ENCODE measurements at regions not wholly inside any gene's neighbourhood (a gene's known extent, or its start where the extent isn't known, plus 50 kb on each side); places are given as distances from the start of the nearest gene placed in this dataset.

DNA sequence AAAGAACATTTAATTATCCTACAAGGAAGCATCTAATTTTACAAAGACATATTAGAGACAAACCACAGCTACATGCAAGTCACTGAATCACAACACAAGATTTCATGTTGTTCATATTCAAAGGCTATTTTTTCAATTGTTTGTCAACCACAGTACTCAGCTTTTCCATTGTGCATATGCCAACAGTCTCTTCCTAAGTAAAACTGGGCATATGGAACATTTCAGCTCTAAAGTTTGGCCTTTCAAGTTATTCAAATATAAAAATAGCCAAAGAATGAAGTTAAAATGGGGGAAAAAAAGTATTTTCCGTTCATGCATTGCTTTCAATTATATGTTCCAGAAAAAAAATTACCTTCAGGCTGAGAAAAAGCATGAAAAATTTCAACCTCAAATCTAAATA lies 537.9 kb downstream of the PLXDC2 start:
- no peaks in the 10 kb centered on the region for H3K79me2 ChIP-seq (ENCODE audit: control insufficient read depth, insufficient read depth, low read length)
- no peaks in the 10 kb centered on the region for H4K20me1 ChIP-seq (ENCODE audit: control insufficient read depth, extremely low read depth, insufficient read depth, low read length)
- H3K9me1 ChIP-seq (ENCODE audit: control insufficient read depth, extremely low read depth, insufficient read depth, low read length) = no peaks in the 10 kb centered on the region
- no peak overlapping the region for H3K4me3 ChIP-seq (ENCODE audit: control insufficient read depth in 2 of 3, extremely low read depth in 1 of 3, insufficient read depth in 2 of 3, low read depth in 1 of 3, low read length in 3 of 3)
- no peak overlapping the region for H3K27ac ChIP-seq (ENCODE audit: control insufficient read depth, insufficient read depth, low read length)
- FAIRE-seq (no peak), DNase-seq (ENCODE audit: low read depth, low spot score) (no peak)
- H3K36me3 ChIP-seq (ENCODE audit: control insufficient read depth in 2 of 2, extremely low read depth in 1 of 2, insufficient read depth in 2 of 2, low read length in 2 of 2) = no peaks in the 10 kb centered on the region
- H3K4me2 ChIP-seq (ENCODE audit: control insufficient read depth, extremely low read depth, insufficient read depth, low read depth, low read length) = no peak overlapping the region
- H2AFZ ChIP-seq (ENCODE audit: control insufficient read depth, low read length) = no peak overlapping the region
- H3K4me1 ChIP-seq (ENCODE audit: control insufficient read depth, extremely low read depth, insufficient read depth, low read length) = no peaks in the 10 kb centered on the region
- no peaks in the 10 kb centered on the region for H3K27me3 ChIP-seq (ENCODE audit: control insufficient read depth, extremely low read depth, insufficient read depth, low read length)
- H3K9me3 ChIP-seq (ENCODE audit: control insufficient read depth, low read depth, low read length) = no peaks in the 10 kb centered on the region
- no peak overlapping the region for H3K9ac ChIP-seq (ENCODE audit: control insufficient read depth, extremely low read depth, insufficient read depth, low read length)
- dilution Hi-C loops (cut with MboI; ENCODE audit: extremely low pct_ligation_motif_present, low sequenced_read_pairs) = no loop called here
- TF ChIP-seq, protein P1, sequence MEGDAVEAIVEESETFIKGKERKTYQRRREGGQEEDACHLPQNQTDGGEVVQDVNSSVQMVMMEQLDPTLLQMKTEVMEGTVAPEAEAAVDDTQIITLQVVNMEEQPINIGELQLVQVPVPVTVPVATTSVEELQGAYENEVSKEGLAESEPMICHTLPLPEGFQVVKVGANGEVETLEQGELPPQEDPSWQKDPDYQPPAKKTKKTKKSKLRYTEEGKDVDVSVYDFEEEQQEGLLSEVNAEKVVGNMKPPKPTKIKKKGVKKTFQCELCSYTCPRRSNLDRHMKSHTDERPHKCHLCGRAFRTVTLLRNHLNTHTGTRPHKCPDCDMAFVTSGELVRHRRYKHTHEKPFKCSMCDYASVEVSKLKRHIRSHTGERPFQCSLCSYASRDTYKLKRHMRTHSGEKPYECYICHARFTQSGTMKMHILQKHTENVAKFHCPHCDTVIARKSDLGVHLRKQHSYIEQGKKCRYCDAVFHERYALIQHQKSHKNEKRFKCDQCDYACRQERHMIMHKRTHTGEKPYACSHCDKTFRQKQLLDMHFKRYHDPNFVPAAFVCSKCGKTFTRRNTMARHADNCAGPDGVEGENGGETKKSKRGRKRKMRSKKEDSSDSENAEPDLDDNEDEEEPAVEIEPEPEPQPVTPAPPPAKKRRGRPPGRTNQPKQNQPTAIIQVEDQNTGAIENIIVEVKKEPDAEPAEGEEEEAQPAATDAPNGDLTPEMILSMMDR (optimal IDR thresholded peaks at IDR 0.05 in 1 of 3, IDR thresholded peaks at IDR 0.05 in 1 of 3, conservative IDR thresholded peaks at IDR 0.05 in 1 of 3; ENCODE audit: extremely low read depth in 1 of 3, insufficient read depth in 2 of 3, low read length in 3 of 3) = no peak
- TF ChIP-seq EZH2 (IDR thresholded peaks at IDR 0.05; ENCODE audit: low read length) = no peak

DNA sequence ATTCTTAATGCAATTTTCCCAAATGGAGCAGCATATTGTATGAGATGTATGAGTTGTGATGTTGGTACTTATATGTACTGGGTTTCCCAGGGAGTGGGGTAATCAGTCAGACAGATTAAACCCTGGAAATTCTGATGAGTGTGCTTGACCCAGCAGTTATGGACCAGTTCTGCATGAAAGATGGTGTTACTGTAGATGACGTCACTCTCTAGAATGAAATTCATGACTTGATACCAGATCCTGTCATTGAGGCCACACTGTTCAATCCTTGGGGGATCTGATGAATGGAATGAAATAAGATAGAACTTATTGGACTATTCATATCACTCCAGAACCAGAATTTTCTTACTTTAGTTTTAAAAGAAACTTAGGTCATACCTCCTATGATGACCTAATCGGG lies 534.3 kb downstream of the PLXDC2 start:
- DNase-seq (ENCODE audit: low read depth, low spot score) = no peak

More for the DNA sequence above, 534.3 kb downstream of the PLXDC2 start:
- H3K79me2 ChIP-seq (ENCODE audit: control insufficient read depth, insufficient read depth, low read length) = no peaks in the 10 kb centered on the region
- no peak overlapping the region for H3K4me2 ChIP-seq (ENCODE audit: control insufficient read depth, extremely low read depth, insufficient read depth, low read depth, low read length)
- H3K9ac ChIP-seq (ENCODE audit: control insufficient read depth, extremely low read depth, insufficient read depth, low read length) = no peak overlapping the region
- H3K36me3 ChIP-seq (ENCODE audit: control insufficient read depth in 2 of 2, extremely low read depth in 1 of 2, insufficient read depth in 2 of 2, low read length in 2 of 2) = no peaks in the 10 kb centered on the region
- H3K27me3 ChIP-seq (ENCODE audit: control insufficient read depth, extremely low read depth, insufficient read depth, low read length) = no peaks in the 10 kb centered on the region
- no peak overlapping the region for H3K27ac ChIP-seq (ENCODE audit: control insufficient read depth, insufficient read depth, low read length)
- dilution Hi-C loops (cut with MboI; ENCODE audit: extremely low pct_ligation_motif_present, low sequenced_read_pairs) = no loop called here
- no peak overlapping the region for H3K4me3 ChIP-seq (ENCODE audit: control insufficient read depth in 2 of 3, extremely low read depth in 1 of 3, insufficient read depth in 2 of 3, low read depth in 1 of 3, low read length in 3 of 3)
- no peak overlapping the region for H2AFZ ChIP-seq (ENCODE audit: control insufficient read depth, low read length)
- FAIRE-seq = no peak
- H3K9me3 ChIP-seq (ENCODE audit: control insufficient read depth, low read depth, low read length) = no peaks in the 10 kb centered on the region
- no peaks in the 10 kb centered on the region for H3K4me1 ChIP-seq (ENCODE audit: control insufficient read depth, extremely low read depth, insufficient read depth, low read length)
- TF ChIP-seq, protein P1 (optimal IDR thresholded peaks at IDR 0.05 in 1 of 3, IDR thresholded peaks at IDR 0.05 in 1 of 3, conservative IDR thresholded peaks at IDR 0.05 in 1 of 3; ENCODE audit: extremely low read depth in 1 of 3, insufficient read depth in 2 of 3, low read length in 3 of 3) = no peak
- no peak for TF ChIP-seq EZH2 (IDR thresholded peaks at IDR 0.05; ENCODE audit: low read length)
- H3K9me1 ChIP-seq (ENCODE audit: control insufficient read depth, extremely low read depth, insufficient read depth, low read length) = no peaks in the 10 kb centered on the region
- no peaks in the 10 kb centered on the region for H4K20me1 ChIP-seq (ENCODE audit: control insufficient read depth, extremely low read depth, insufficient read depth, low read length)

Measured in keratinocyte (primary cell).